CD8-positive, alpha-beta memory T cell (primary cell): ENCODE measurements at regions not wholly inside any gene's neighbourhood (a gene's known extent, or its start where the extent isn't known, plus 50 kb on each side); places are given as distances from the start of the nearest gene placed in this dataset.
A peak's percentile ranks its signal among the peaks of the same experiment; 100 is the strongest.

Experiments
- CTCF ChIA-PET: fragments of 350-600 bp; sonication (Branson Sonifier 250); formaldehyde crosslinking; loops from one replicate; lab custom pipeline; 2021; ENCODE audit warnings: antibody characterized with exemption; lab: Charles Lee
- POLR2A ChIA-PET: fragments of 350-600 bp; sonication (Branson Sonifier 250); formaldehyde crosslinking; loops from one replicate; lab custom pipeline; 2021; ENCODE audit warnings: antibody characterized with exemption; lab: Charles Lee
- DNase-seq, 5 donors: peaks; one replicate each; pipeline versions ENCODE4 v3.0.0 to v3.0.0-alpha.2; 2020 to 2022; ENCODE audit warnings: mixed read lengths in 1 of 5
- H3K27ac ChIP-seq: one replicate; pipeline ENCODE4 v1.7.0; 2013; ENCODE audit warnings: low read depth, mild to moderate bottlenecking, low read length, moderate library complexity
- H3K27me3 ChIP-seq: 2 replicates; pipeline ENCODE4 v1.7.0; 2013; ENCODE audit warnings: low read length, mild to moderate bottlenecking; ENCODE audit not compliant: insufficient read depth, poor library complexity, severe bottlenecking
- H3K36me3 ChIP-seq: 2 replicates; pipeline ENCODE4 v1.7.0; 2013; ENCODE audit warnings: mild to moderate bottlenecking, low read length, moderate library complexity; ENCODE audit not compliant: insufficient read depth
- H3K4me1 ChIP-seq: 2 replicates; pipeline ENCODE4 v1.7.0; 2013; ENCODE audit warnings: mild to moderate bottlenecking, low read length, moderate library complexity; ENCODE audit not compliant: insufficient read depth
- H3K4me3 ChIP-seq: 2 replicates; pipeline ENCODE4 v1.7.0; 2013; ENCODE audit warnings: mild to moderate bottlenecking, low read length
- H3K9me3 ChIP-seq: 2 replicates; pipeline ENCODE4 v1.7.0; 2013; ENCODE audit warnings: mild to moderate bottlenecking, low read length
- H3K27ac Mint-ChIP-seq, 8 donors: one replicate each; pipeline ENCODE4 v1.8.0; 2020 to 2021; ENCODE audit warnings: mixed read lengths in 8 of 8, mild to moderate bottlenecking in 6 of 8, inconsistent platforms in 3 of 8, moderate library complexity in 3 of 8
- H3K27me3 Mint-ChIP-seq, 2 donors: one replicate each; pipeline ENCODE4 v1.8.0; 2020 to 2021; ENCODE audit warnings: mixed read lengths in 2 of 2, mild to moderate bottlenecking in 1 of 2, moderate library complexity in 1 of 2
- H3K36me3 Mint-ChIP-seq, 3 donors: one replicate each; pipeline ENCODE4 v1.8.0; 2020 to 2021; ENCODE audit warnings: mixed read lengths in 3 of 3, inconsistent platforms in 1 of 3, mild to moderate bottlenecking in 1 of 3
- H3K4me1 Mint-ChIP-seq, 3 donors: one replicate each; pipeline ENCODE4 v1.8.0; 2020 to 2021; ENCODE audit warnings: mixed read lengths in 3 of 3, inconsistent platforms in 1 of 3, mild to moderate bottlenecking in 1 of 3
- H3K4me3 Mint-ChIP-seq, 7 donors: one replicate each; pipeline ENCODE4 v1.8.0; 2020 to 2021; ENCODE audit warnings: mixed read lengths in 7 of 7, mild to moderate bottlenecking in 6 of 7, moderate library complexity in 4 of 7, inconsistent platforms in 2 of 7
- H3K9me3 Mint-ChIP-seq, 5 donors: one replicate each; pipeline ENCODE4 v1.8.0; 2020 to 2022; ENCODE audit warnings: mixed read lengths in 5 of 5, mild to moderate bottlenecking in 3 of 5, moderate library complexity in 2 of 5, inconsistent platforms in 1 of 5

GRCh38 chr7:3149231-3149995, 105.7 kb upstream of the CARD11 start:
- Histone ChIP-seq H3K4me3 (no peak overlapping the region), H3K27ac (no peak overlapping the region), H3K4me1 (no peaks in the 10 kb centered on the region), H3K36me3 (no peaks in the 10 kb centered on the region), H3K9me3 (no peaks in the 10 kb centered on the region), H3K27me3 (no peaks in the 10 kb centered on the region)
- CTCF ChIA-PET, result no interaction called here
- Mint-ChIP-seq H3K36me3 (no peaks in the 10 kb centered on the region), H3K27me3 (peaks cover 2 to 3% of the 10 kb centered on the region in 2 donors), H3K27ac (peak overlapping the region in 2 of 8 donors; percentile 32 to 92), H3K4me1 (peaks cover 0 to 13% (median 8%) of the 10 kb centered on the region in 3 donors), H3K9me3 (no peaks in the 10 kb centered on the region), H3K4me3 (no peak overlapping the region)
- POLR2A ChIA-PET, result no interaction called here
- DNase-seq, result no peak

- Mint-ChIP-seq H3K4me3 (no peak overlapping the region), H3K9me3 (no peaks in the 10 kb centered on the region), H3K36me3 (no peaks in the 10 kb centered on the region), H3K4me1 (peaks cover 0 to 19% (median 13%) of the 10 kb centered on the region in 3 donors), H3K27me3 (peaks cover 2 to 3% of the 10 kb centered on the region in 2 donors), H3K27ac (peak overlapping the region in 1 of 8 donors; percentile 92)
- no peak overlapping the region for H3K4me3 ChIP-seq
- H3K36me3 ChIP-seq, result no peaks in the 10 kb centered on the region
- H3K4me1 ChIP-seq, result no peaks in the 10 kb centered on the region
- H3K27me3 ChIP-seq, result no peaks in the 10 kb centered on the region
- no peaks in the 10 kb centered on the region for H3K9me3 ChIP-seq
- POLR2A ChIA-PET, result no interaction called here
- DNase-seq, result no peak
- no peak overlapping the region for H3K27ac ChIP-seq
- CTCF ChIA-PET, result interaction anchor here (0.8 kb wide), 1 partner anchor 263 kb away, joined by 4 read pairs; no protein-coding TSS in a partner anchor
Measured at GRCh38 chr7:3150027-3150426, 106.4 kb upstream of the CARD11 start.

- H3K4me3 Mint-ChIP-seq, result no peak overlapping the region
- H3K36me3 Mint-ChIP-seq, result no peaks in the 10 kb centered on the region
- POLR2A ChIA-PET, result no interaction called here
Measured at GRCh38 chr7:3151784-3152183, 108.1 kb upstream of the CARD11 start.

GRCh38 chr7:3152714-3153113, 109.0 kb upstream of the CARD11 start:
- no peak overlapping the region for H3K27ac Mint-ChIP-seq
- ChIA-PET POLR2A (interaction anchor here (0.5 kb wide), 1 partner anchor 83 kb away, joined by 3 read pairs; no protein-coding TSS in a partner anchor), CTCF (interaction anchor here (1.0 to 1.5 kb wide), 3 partner anchors 83 to 288 kb away, joined by 3 to 5 read pairs (median 3); no protein-coding TSS in a partner anchor)
- H3K9me3 Mint-ChIP-seq, result no peaks in the 10 kb centered on the region
- no peak for DNase-seq
- no peak overlapping the region for H3K27ac ChIP-seq
- peaks cover 2 to 3% of the 10 kb centered on the region in 2 donors for H3K27me3 Mint-ChIP-seq
- no peaks in the 10 kb centered on the region for H3K4me1 ChIP-seq
- H3K4me3 ChIP-seq, result no peak overlapping the region
- peaks cover 0 to 12% (median 11%) of the 10 kb centered on the region in 3 donors for H3K4me1 Mint-ChIP-seq
- H3K36me3 ChIP-seq, result no peaks in the 10 kb centered on the region
- H3K9me3 ChIP-seq, result no peaks in the 10 kb centered on the region
- no peak overlapping the region for H3K4me3 Mint-ChIP-seq
- no peaks in the 10 kb centered on the region for H3K36me3 Mint-ChIP-seq
- no peaks in the 10 kb centered on the region for H3K27me3 ChIP-seq

More at GRCh38 chr7:3151784-3152183, 108.1 kb upstream of the CARD11 start:
- Histone ChIP-seq H3K27ac (no peak overlapping the region), H3K27me3 (no peaks in the 10 kb centered on the region), H3K9me3 (no peaks in the 10 kb centered on the region), H3K4me3 (no peak overlapping the region), H3K36me3 (no peaks in the 10 kb centered on the region), H3K4me1 (no peaks in the 10 kb centered on the region)
- CTCF ChIA-PET, result interaction anchor here (1.0 to 1.5 kb wide), 3 partner anchors 82 to 287 kb away, joined by 3 to 5 read pairs (median 3); no protein-coding TSS in a partner anchor
- no peak for DNase-seq
- Mint-ChIP-seq H3K4me1 (peaks cover 0 to 16% (median 11%) of the 10 kb centered on the region in 3 donors), H3K27me3 (peaks cover 2 to 3% of the 10 kb centered on the region in 2 donors), H3K9me3 (no peaks in the 10 kb centered on the region), H3K27ac (no peak overlapping the region)

- Mint-ChIP-seq H3K27me3 (peaks cover 2 to 6% of the 10 kb centered on the region in 2 donors), H3K27ac (no peak overlapping the region), H3K4me3 (no peak overlapping the region), H3K36me3 (no peaks in the 10 kb centered on the region), H3K4me1 (peaks cover 0 to 12% (median 11%) of the 10 kb centered on the region in 3 donors), H3K9me3 (no peaks in the 10 kb centered on the region)
- CTCF ChIA-PET, result interaction anchor here (1.6 to 3.0 kb wide), 4 partner anchors 64 to 288 kb away, joined by 4 to 22 read pairs (median 16); no protein-coding TSS in a partner anchor
- Histone ChIP-seq H3K27ac (no peak overlapping the region), H3K36me3 (no peaks in the 10 kb centered on the region), H3K9me3 (no peaks in the 10 kb centered on the region), H3K4me1 (no peaks in the 10 kb centered on the region), H3K27me3 (no peaks in the 10 kb centered on the region), H3K4me3 (no peak overlapping the region)
- POLR2A ChIA-PET, result no interaction called here
- no peak for DNase-seq
Measured at GRCh38 chr7:3153118-3153517, 109.5 kb upstream of the CARD11 start.

GRCh38 chr7:3154317-3154716, 110.7 kb upstream of the CARD11 start:
- Mint-ChIP-seq H3K4me3 (no peak overlapping the region), H3K36me3 (no peaks in the 10 kb centered on the region), H3K4me1 (peaks cover 0 to 12% (median 11%) of the 10 kb centered on the region in 3 donors), H3K27me3 (peaks cover 2 to 6% of the 10 kb centered on the region in 2 donors), H3K9me3 (no peaks in the 10 kb centered on the region), H3K27ac (peak overlapping the region in 2 of 8 donors; percentile 36 to 83)
- H3K4me3 ChIP-seq, result no peak overlapping the region
- DNase-seq, result no peak
- no peak overlapping the region for H3K27ac ChIP-seq
- ChIA-PET CTCF (interaction anchor here (0.6 to 3.0 kb wide), 25 partner anchors 9 to 306 kb away, joined by 3 to 40 read pairs (median 5); partner anchors contain the start of gene CARD11), POLR2A (interaction anchor here (1.0 kb wide), 1 partner anchor 89 kb away, joined by 4 read pairs; no protein-coding TSS in a partner anchor)
- H3K36me3 ChIP-seq, result no peaks in the 10 kb centered on the region
- H3K27me3 ChIP-seq, result no peaks in the 10 kb centered on the region
- H3K4me1 ChIP-seq, result no peaks in the 10 kb centered on the region
- no peaks in the 10 kb centered on the region for H3K9me3 ChIP-seq

- Histone ChIP-seq H3K9me3 (no peaks in the 10 kb centered on the region), H3K27ac (no peak overlapping the region), H3K4me1 (no peaks in the 10 kb centered on the region), H3K4me3 (no peak overlapping the region), H3K27me3 (no peaks in the 10 kb centered on the region), H3K36me3 (no peaks in the 10 kb centered on the region)
- Mint-ChIP-seq H3K4me3 (no peak overlapping the region), H3K27me3 (peaks cover 0 to 6% of the 10 kb centered on the region in 2 donors), H3K9me3 (no peaks in the 10 kb centered on the region), H3K4me1 (peaks cover 0 to 12% (median 11%) of the 10 kb centered on the region in 3 donors), H3K27ac (no peak overlapping the region), H3K36me3 (no peaks in the 10 kb centered on the region)
- ChIA-PET POLR2A (interaction anchor here (1.0 kb wide), 1 partner anchor 89 kb away, joined by 4 read pairs; no protein-coding TSS in a partner anchor), CTCF (interaction anchor here (0.6 to 3.0 kb wide), 24 partner anchors 9 to 306 kb away, joined by 3 to 40 read pairs (median 4); partner anchors contain the start of gene CARD11)
- peak; percentile 33 to 66 (median 53) for DNase-seq
Measured at GRCh38 chr7:3154881-3155494, 111.3 kb upstream of the CARD11 start.
